NT2/D1 (cell line): ENCODE measurements at regions not wholly inside any gene's neighbourhood (a gene's known extent, or its start where the extent isn't known, plus 50 kb on each side); places are given as distances from the start of the nearest gene placed in this dataset.

Experiments
- SUZ12 ChIP-seq: IDR thresholded peaks from 2 replicates; pipeline ENCODE4 v1.6.1; 2011; ENCODE audit not compliant: insufficient read length, insufficient read depth; ENCODE audit errors: extremely low read depth
- ZNF274 ChIP-seq: IDR thresholded peaks from 2 replicates; pipeline ENCODE4 v1.6.1; 2011; ENCODE audit warnings: mild to moderate bottlenecking, low read depth, low read length

GRCh38 chrX:53738370-53738906, 51.9 kb upstream of the HUWE1 start:
- TF ChIP-seq SUZ12: no peak
- no peak for TF ChIP-seq ZNF274
